HepG2 (cell line): ENCODE measurements at regions not wholly inside any gene's neighbourhood (a gene's known extent, or its start where the extent isn't known, plus 50 kb on each side); places are given as distances from the start of the nearest gene placed in this dataset.

ENCODE experiments used
- ATAC-seq: fragments of 200-7000 bp; cut with Tn5 transposase; 3 replicates; pipeline ENCODE4 v1.9.1; 2020; ENCODE audit warnings: mild to moderate bottlenecking, moderate library complexity
- BruUV-seq: library from RNA; stranded (reverse); fragments of 400-500 nt; replicated peaks from 2 replicates; lab custom pipeline; 2021; lab: Mats Ljungman, UMichigan
- CTCF ChIA-PET: fragments of 300-600 bp; formaldehyde crosslinking; extraction: SDS; loops from one replicate; lab custom pipeline; 2021; ENCODE audit warnings: low total read pairs, inconsistent platforms, low intra/inter-chr PET ratio; lab: Yijun Ruan, JAX
- POLR2A ChIA-PET: fragments of 350-600 bp; sonication (Branson Sonifier 250); formaldehyde crosslinking; loops from one replicate; lab custom pipeline; 2020; ENCODE audit warnings: antibody characterized with exemption, inconsistent platforms; lab: Yijun Ruan, JAX
- DNase-seq: peaks from one replicate; pipeline ENCODE4 v3.0.0-alpha.2; 2015; ENCODE audit warnings: low spot score
- FAIRE-seq: peaks from 3 replicates; lab custom pipeline; 2011; peaks lifted over from hg19 to GRCh38; lab: Jason Lieb, UNC
- H2AFZ ChIP-seq: one replicate; pipeline ENCODE4 v1.6.1; 2011; ENCODE audit warnings: low read length, inconsistent platforms
- H3K27ac ChIP-seq: fragments of 300-600 bp; 3 replicates; pipeline ENCODE4 v1.8.0; 2011; ENCODE audit warnings: mixed run types, mild to moderate bottlenecking, mixed read lengths, low read length, inconsistent platforms; ENCODE audit not compliant: insufficient read depth; ENCODE audit errors: extremely low read length
- H3K27me3 ChIP-seq, 2 experiments: fragments of 200-600 bp in 1 of 2; 2 replicates in 1 of 2; 3 replicates in 1 of 2; pipeline versions ENCODE4 v1.6.0 to v1.8.0; 2011; ENCODE audit warnings: low read length in 2 of 2, mild to moderate bottlenecking in 2 of 2, moderate library complexity in 2 of 2, inconsistent platforms in 1 of 2; ENCODE audit not compliant: insufficient read depth in 2 of 2, control insufficient read depth in 1 of 2
- H3K36me3 ChIP-seq, 2 experiments: fragments of 200-600 bp in 1 of 2; replicated peaks in 1 of 2; 2 replicates in 1 of 2; 3 replicates in 1 of 2; pipeline versions ENCODE4 v1.5.1 to v1.8.0; 2011; ENCODE audit warnings: low read length in 2 of 2, inconsistent platforms in 1 of 2; ENCODE audit not compliant: insufficient read depth in 2 of 2, control insufficient read depth in 1 of 2
- H3K4me1 ChIP-seq: 2 replicates; pipeline ENCODE4 v1.5.1; 2012; ENCODE audit warnings: low read length, inconsistent platforms; ENCODE audit not compliant: insufficient read depth
- H3K4me2 ChIP-seq: 2 replicates; pipeline ENCODE4 v1.6.0; 2011; ENCODE audit warnings: low read depth, low read length, inconsistent platforms
- H3K4me3 ChIP-seq, 3 experiments: fragments of 200-600 bp in 1 of 3; sonication (generic), shearing (Covaris generic) in 1 of 3; replicated peaks in 1 of 3; 2 replicates each; pipeline ENCODE4 v1.5.1; 2011 to 2016; ENCODE audit warnings: low read length in 3 of 3, inconsistent platforms in 2 of 3, low read depth in 2 of 3, mild to moderate bottlenecking in 2 of 3, control low read depth in 1 of 3, mixed read lengths in 1 of 3; ENCODE audit not compliant: insufficient read depth in 1 of 3
- H3K79me2 ChIP-seq: one replicate; pipeline ENCODE4 v1.6.1; 2011; ENCODE audit warnings: low read length, inconsistent platforms; ENCODE audit not compliant: insufficient read depth
- H3K9ac ChIP-seq: 2 replicates; pipeline ENCODE4 v1.6.0; 2011; ENCODE audit warnings: mild to moderate bottlenecking, low read depth, low read length, inconsistent platforms; ENCODE audit not compliant: insufficient read depth
- H3K9me3 ChIP-seq: 2 replicates; pipeline ENCODE4 v1.5.1; 2012; ENCODE audit warnings: mild to moderate bottlenecking, low read length
- H4K20me1 ChIP-seq: 2 replicates; pipeline ENCODE4 v1.6.0; 2011; ENCODE audit warnings: inconsistent platforms, mild to moderate bottlenecking, low read length, moderate library complexity; ENCODE audit not compliant: insufficient read depth
- AHR ChIP-seq: IDR thresholded peaks from 2 replicates; pipeline ENCODE4 v1.6.1; 2018; ENCODE audit warnings: missing genetic modification reagents, missing compliant biosample characterization
- CBX2 ChIP-seq, 2 experiments: fragments of 200-600 bp in 1 of 2; sonication (generic); formaldehyde crosslinking in 1 of 2; IDR thresholded peaks; 2 replicates each; pipeline versions ENCODE4 v1.7.0 to v1.8.1; 2018 to 2022; ENCODE audit warnings: low read depth in 2 of 2, low read length in 1 of 2, mild to moderate bottlenecking in 1 of 2, missing genetic modification reagents in 1 of 2
- HDAC6 ChIP-seq: fragments of 200-600 bp; sonication (generic); IDR thresholded peaks from 2 replicates; pipeline ENCODE4 v1.7.0; 2017; ENCODE audit warnings: mild to moderate bottlenecking, antibody characterized with exemption, low read length, low read depth
- KDM5B ChIP-seq: sonication (generic); formaldehyde crosslinking; IDR thresholded peaks from 2 replicates; pipeline ENCODE4 v1.4.0; 2020; ENCODE audit warnings: missing genetic modification reagents, mild to moderate bottlenecking, borderline replicate concordance
- MAFF ChIP-seq: IDR thresholded peaks from 2 replicates; pipeline ENCODE4 v1.6.1; 2011; ENCODE audit warnings: low read depth, low read length, improper control_type of control experiment
- MAFK ChIP-seq, 2 experiments: IDR thresholded peaks in 1 of 2; conservative IDR thresholded peaks in 1 of 2; 2 replicates each; pipeline ENCODE4 v1.6.1; 2011; ENCODE audit warnings: improper control_type of control experiment in 2 of 2, low read length in 2 of 2
- MED8 ChIP-seq: sonication (generic); formaldehyde crosslinking; IDR thresholded peaks from 2 replicates; pipeline ENCODE4 v1.8.1; 2023; ENCODE audit warnings: mild to moderate bottlenecking, missing genetic modification reagents; ENCODE audit not compliant: insufficient replicate concordance
- NFE2 ChIP-seq: sonication (generic); formaldehyde crosslinking; IDR thresholded peaks from 2 replicates; pipeline ENCODE4 v1.4.0; 2020; ENCODE audit warnings: missing genetic modification reagents
- SP2 ChIP-seq: sonication (generic); formaldehyde crosslinking; IDR thresholded peaks from 2 replicates; pipeline ENCODE4 v1.5.1; 2020; ENCODE audit warnings: mild to moderate bottlenecking, missing genetic modification reagents
- ZFP62 ChIP-seq: sonication (generic); formaldehyde crosslinking; IDR thresholded peaks from 2 replicates; pipeline ENCODE4 v1.4.0; 2020; ENCODE audit warnings: missing genetic modification reagents
- ZNF446 ChIP-seq: sonication (generic); formaldehyde crosslinking; IDR thresholded peaks from 2 replicates; pipeline ENCODE4 v1.5.0; 2020; ENCODE audit warnings: mild to moderate bottlenecking, missing genetic modification reagents
- ZNF614 ChIP-seq: IDR thresholded peaks from 2 replicates; pipeline ENCODE4 v1.6.1; 2018; ENCODE audit warnings: missing biosample characterization, missing genetic modification reagents, inconsistent platforms, borderline replicate concordance
- in situ Hi-C: cut with HindIII; loops from 2 replicates; pipeline ENCODE4 v1.10.0; 2017; ENCODE audit warnings: low pct_unique_long_range_greater_than_20kb; ENCODE audit not compliant: extremely low pct_ligation_motif_present
- intact Hi-C: fragments of 100-400 bp; cut with micrococcal nuclease; formaldehyde crosslinking; loops from one replicate; pipeline ENCODE4 v1.10.0; 2022; ENCODE audit not compliant: unreplicated experiment
- TF ChIP-seq, protein P1 (sequence below): sonication (generic); formaldehyde crosslinking; IDR thresholded peaks from 2 replicates; pipeline ENCODE4 v1.5.1; 2020; ENCODE audit warnings: missing genetic modification reagents, mild to moderate bottlenecking, borderline replicate concordance
- TF ChIP-seq, protein P2 (sequence below): sonication (generic); formaldehyde crosslinking; IDR thresholded peaks from 2 replicates; pipeline ENCODE4 v1.4.0; 2020; ENCODE audit warnings: missing genetic modification reagents, borderline replicate concordance

DNA sequence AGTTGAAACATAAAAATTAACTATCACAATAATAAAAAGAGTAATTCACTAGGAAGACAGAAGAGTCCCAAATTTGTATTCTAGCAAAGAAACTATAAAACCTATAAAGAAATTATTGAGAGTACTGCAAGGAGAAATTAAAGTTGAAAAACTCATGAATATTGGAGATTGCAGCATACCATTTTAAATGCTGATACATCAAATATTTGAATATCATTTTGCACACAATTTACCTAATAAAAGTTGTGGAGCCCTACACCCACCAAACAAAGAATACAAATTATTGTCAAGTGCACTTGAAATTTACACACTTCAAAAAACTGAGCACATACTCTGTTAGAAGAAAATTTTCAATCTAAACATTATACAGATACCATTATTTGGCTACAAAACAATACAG lies 531.6 kb upstream of the SMIM21 start:
- ATAC-seq (no peak), FAIRE-seq (no peak), DNase-seq (no peak)
- H3K9ac ChIP-seq = no peak overlapping the region
- in situ Hi-C loops = no loop called here
- no peaks in the 10 kb centered on the region for H3K4me1 ChIP-seq
- no TSS peak for BruUV-seq
- H2AFZ ChIP-seq = no peak overlapping the region
- no peak overlapping the region for H3K4me3 ChIP-seq
- intact Hi-C loops = no loop called here
- no peak overlapping the region for H3K27ac ChIP-seq
- H3K9me3 ChIP-seq = peaks cover 10% of the 10 kb centered on the region
- no peak for TF ChIP-seq MED8
- TF ChIP-seq, protein P1, sequence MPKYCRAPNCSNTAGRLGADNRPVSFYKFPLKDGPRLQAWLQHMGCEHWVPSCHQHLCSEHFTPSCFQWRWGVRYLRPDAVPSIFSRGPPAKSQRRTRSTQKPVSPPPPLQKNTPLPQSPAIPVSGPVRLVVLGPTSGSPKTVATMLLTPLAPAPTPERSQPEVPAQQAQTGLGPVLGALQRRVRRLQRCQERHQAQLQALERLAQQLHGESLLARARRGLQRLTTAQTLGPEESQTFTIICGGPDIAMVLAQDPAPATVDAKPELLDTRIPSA = no peak
- TF ChIP-seq, protein P2, sequence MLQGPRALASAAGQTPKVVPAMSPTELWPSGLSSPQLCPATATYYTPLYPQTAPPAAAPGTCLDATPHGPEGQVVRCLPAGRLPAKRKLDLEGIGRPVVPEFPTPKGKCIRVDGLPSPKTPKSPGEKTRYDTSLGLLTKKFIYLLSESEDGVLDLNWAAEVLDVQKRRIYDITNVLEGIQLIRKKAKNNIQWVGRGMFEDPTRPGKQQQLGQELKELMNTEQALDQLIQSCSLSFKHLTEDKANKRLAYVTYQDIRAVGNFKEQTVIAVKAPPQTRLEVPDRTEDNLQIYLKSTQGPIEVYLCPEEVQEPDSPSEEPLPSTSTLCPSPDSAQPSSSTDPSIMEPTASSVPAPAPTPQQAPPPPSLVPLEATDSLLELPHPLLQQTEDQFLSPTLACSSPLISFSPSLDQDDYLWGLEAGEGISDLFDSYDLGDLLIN (CRISPR knock-in tag) = no peak
- no peak for TF ChIP-seq HDAC6
- TF ChIP-seq SP2 (CRISPR knock-in tag) = no peak
- TF ChIP-seq AHR = no peak
- TF ChIP-seq MAFK (conservative IDR thresholded peaks at IDR 0.05 in 1 of 2, IDR thresholded peaks at IDR 0.05 in 1 of 2; ENCODE audit: low read length in 2 of 2) = peak; percentile 86 to 95
- no peak for TF ChIP-seq NFE2 (CRISPR knock-in tag)
- TF ChIP-seq MAFF = peak; percentile 88
- no peak for TF ChIP-seq ZNF614
- TF ChIP-seq KDM5B (CRISPR knock-in tag) = no peak
- TF ChIP-seq CBX2 (IDR thresholded peaks at IDR 0.05; ENCODE audit: low read depth, low read length) = no peak
- TF ChIP-seq CBX2 (CRISPR knock-in tag; IDR thresholded peaks at IDR 0.05; ENCODE audit: low read depth) = no peak
- no peak for TF ChIP-seq ZNF446
- no peak for TF ChIP-seq ZFP62 (CRISPR knock-in tag)
- no peaks in the 10 kb centered on the region for H3K27me3 ChIP-seq
- CTCF ChIA-PET = no interaction called here
- no peaks in the 10 kb centered on the region for H4K20me1 ChIP-seq
- no peak overlapping the region for H3K4me2 ChIP-seq
- H3K79me2 ChIP-seq = no peaks in the 10 kb centered on the region
- POLR2A ChIA-PET = no interaction called here
- H3K36me3 ChIP-seq = no peaks in the 10 kb centered on the region
